ENCODE measurements at regions not wholly inside any gene's neighbourhood (a gene's known extent, or its start where the extent isn't known, plus 50 kb on each side); places are given as distances from the start of the nearest gene placed in this dataset.

DNA sequence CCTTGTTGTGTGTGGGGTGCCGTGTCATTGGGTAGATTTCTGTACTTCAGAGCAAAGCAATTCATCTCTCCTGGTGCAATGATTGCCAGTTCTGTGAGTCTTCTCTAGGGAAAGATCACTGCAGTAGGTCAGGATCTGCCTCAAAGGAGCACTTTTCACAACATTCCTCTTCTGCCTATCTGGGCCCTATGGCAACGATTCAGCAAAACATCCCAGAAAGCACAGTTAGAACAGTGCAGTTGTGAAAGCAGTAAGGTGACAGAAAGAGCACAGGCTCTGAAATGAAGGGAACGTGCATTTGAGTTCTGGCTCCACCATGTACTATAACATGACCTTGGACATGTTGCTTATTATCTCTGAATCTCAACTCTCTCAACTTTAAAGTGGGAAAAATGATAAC lies 178.5 kb upstream of the N4BP1 start:
- Histone ChIP-seq H3K27ac (ENCODE audit: low read depth, low read length) (no peak overlapping the region), H3K4me3 (ENCODE audit: low read depth, low read length) (no peak overlapping the region), H3K9me3 (ENCODE audit: control insufficient read depth, insufficient read depth, low read length) (no peaks in the 10 kb centered on the region), H3K27me3 (ENCODE audit: control insufficient read depth, insufficient read depth, low read length) (no peaks in the 10 kb centered on the region)
- TF ChIP-seq, protein P1, sequence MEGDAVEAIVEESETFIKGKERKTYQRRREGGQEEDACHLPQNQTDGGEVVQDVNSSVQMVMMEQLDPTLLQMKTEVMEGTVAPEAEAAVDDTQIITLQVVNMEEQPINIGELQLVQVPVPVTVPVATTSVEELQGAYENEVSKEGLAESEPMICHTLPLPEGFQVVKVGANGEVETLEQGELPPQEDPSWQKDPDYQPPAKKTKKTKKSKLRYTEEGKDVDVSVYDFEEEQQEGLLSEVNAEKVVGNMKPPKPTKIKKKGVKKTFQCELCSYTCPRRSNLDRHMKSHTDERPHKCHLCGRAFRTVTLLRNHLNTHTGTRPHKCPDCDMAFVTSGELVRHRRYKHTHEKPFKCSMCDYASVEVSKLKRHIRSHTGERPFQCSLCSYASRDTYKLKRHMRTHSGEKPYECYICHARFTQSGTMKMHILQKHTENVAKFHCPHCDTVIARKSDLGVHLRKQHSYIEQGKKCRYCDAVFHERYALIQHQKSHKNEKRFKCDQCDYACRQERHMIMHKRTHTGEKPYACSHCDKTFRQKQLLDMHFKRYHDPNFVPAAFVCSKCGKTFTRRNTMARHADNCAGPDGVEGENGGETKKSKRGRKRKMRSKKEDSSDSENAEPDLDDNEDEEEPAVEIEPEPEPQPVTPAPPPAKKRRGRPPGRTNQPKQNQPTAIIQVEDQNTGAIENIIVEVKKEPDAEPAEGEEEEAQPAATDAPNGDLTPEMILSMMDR (IDR thresholded peaks at IDR 0.05; ENCODE audit: low read depth, low read length), result no peak
- CTCF ChIA-PET, result no interaction called here
- POLR2A ChIA-PET, result no interaction called here
- no peak for DNase-seq (ENCODE audit: low read depth, low spot score)

DNA sequence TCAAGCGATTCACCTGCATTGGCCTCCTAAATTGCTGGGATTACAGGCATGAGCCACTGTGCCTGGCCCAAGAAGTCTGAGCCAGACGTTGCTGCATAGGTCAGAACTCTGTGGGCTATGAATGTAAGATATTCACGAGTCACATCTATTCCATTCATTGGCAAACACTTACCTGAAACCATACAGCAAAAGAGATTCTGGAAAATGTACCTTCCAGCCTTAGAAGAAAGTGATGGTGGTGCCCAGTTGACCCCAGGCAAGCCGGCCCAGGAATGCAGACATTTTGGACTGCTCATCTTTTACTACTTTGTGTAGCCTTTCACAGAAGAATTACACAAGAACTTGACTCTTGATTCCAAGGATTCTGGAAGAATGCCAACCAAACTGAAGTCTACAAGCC lies 135.6 kb upstream of the N4BP1 start:
- ChIA-PET POLR2A (no interaction called here), CTCF (no interaction called here)
- no peak for DNase-seq (ENCODE audit: low read depth, low spot score)

DNA sequence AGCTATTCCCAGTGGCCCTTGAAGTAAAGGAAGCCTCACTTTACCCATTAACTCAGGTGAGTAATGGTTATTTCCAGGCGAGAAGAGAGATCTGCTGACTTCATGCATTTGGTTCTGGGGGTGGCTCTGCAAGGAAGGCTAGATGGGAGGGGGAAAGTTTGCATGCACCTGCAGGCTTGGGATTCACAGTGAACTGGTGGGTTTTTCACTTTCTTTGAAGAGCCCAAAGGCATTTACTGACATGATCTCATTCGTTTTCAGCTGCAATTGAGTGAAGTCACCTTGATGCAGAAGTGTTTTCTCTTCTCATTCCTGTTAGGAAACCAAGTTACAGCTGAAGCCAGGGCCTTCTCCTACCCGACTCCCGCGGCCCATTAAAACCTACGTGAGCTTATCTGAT lies 131.0 kb upstream of the N4BP1 start:
- Histone ChIP-seq H3K9me3 (ENCODE audit: control insufficient read depth, insufficient read depth, low read length) (no peaks in the 10 kb centered on the region; the same call in 1 of the 2 replicates), H3K27ac (ENCODE audit: low read depth, low read length) (no peak overlapping the region), H3K27me3 (ENCODE audit: control insufficient read depth, insufficient read depth, low read length) (no peaks in the 10 kb centered on the region), H3K4me3 (ENCODE audit: low read depth, low read length) (no peak overlapping the region)
- POLR2A ChIA-PET, result no interaction called here
- DNase-seq (ENCODE audit: low read depth, low spot score), result no peak
- TF ChIP-seq, protein P1 (IDR thresholded peaks at IDR 0.05; ENCODE audit: low read depth, low read length), result no peak
- CTCF ChIA-PET, result no interaction called here

More for the DNA sequence above, 135.6 kb upstream of the N4BP1 start:
- Histone ChIP-seq H3K27ac (ENCODE audit: low read depth, low read length) (no peak overlapping the region), H3K27me3 (ENCODE audit: control insufficient read depth, insufficient read depth, low read length) (no peaks in the 10 kb centered on the region), H3K9me3 (ENCODE audit: control insufficient read depth, insufficient read depth, low read length) (no peaks in the 10 kb centered on the region), H3K4me3 (ENCODE audit: low read depth, low read length) (no peak overlapping the region)
- TF ChIP-seq, protein P1 (IDR thresholded peaks at IDR 0.05; ENCODE audit: low read depth, low read length), result no peak

DNA sequence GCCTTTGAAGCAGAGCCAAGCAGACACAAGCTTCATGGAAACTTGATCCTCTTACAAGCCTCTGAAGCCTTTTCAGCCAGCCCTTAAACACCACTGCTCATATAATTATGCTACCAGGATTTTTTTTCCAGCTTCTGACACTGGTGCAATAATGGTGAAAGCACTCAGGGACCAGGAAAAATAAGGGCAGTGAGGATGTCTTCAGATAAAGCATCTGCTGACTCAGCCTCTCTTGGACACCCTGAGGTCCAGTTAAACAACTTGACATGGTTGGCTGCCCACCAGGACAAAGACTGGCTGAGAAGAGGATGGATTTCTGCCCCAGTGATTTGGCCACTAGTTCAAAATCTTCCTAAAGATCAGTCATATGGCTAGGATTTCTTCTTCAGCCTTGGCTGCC lies 124.2 kb upstream of the N4BP1 start:
- POLR2A ChIA-PET, result no interaction called here
- Histone ChIP-seq H3K27me3 (ENCODE audit: control insufficient read depth, insufficient read depth, low read length) (no peaks in the 10 kb centered on the region), H3K27ac (ENCODE audit: low read depth, low read length) (no peak overlapping the region), H3K9me3 (ENCODE audit: control insufficient read depth, insufficient read depth, low read length) (peaks cover 3% of the 10 kb centered on the region; the same call in 1 of the 2 replicates), H3K4me3 (ENCODE audit: low read depth, low read length) (no peak overlapping the region)
- TF ChIP-seq, protein P1 (IDR thresholded peaks at IDR 0.05; ENCODE audit: low read depth, low read length), result no peak
- DNase-seq (ENCODE audit: low read depth, low spot score), result no peak
- CTCF ChIA-PET, result no interaction called here

DNA sequence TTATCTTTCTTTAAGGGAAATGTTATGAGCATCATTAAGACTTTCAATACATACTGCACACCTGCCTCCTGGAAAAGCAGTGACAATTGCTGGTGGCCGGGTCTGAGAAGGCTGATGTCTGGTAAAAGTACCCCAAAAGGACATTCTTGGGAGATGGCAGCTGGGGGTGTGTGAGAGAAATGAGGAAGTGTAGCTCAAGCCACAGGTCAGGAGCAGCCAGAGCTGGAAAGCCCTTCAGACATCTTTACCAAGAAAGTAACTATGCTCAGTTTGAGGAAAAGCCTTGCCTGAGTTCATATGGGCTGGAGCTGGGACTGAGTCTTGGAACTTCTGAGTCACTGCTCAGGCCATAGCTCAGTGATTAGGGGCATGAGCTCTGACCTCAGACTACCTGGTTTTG lies 94.7 kb upstream of the N4BP1 start:
- TF ChIP-seq, protein P1 (IDR thresholded peaks at IDR 0.05; ENCODE audit: low read depth, low read length), result no peak

More for the DNA sequence above, 94.7 kb upstream of the N4BP1 start:
- no peak overlapping the region for H3K4me3 ChIP-seq (ENCODE audit: low read depth, low read length)
- H3K27me3 ChIP-seq (ENCODE audit: control insufficient read depth, insufficient read depth, low read length), result no peaks in the 10 kb centered on the region
- CTCF ChIA-PET, result no interaction called here
- no peak overlapping the region for H3K27ac ChIP-seq (ENCODE audit: low read depth, low read length)
- DNase-seq (ENCODE audit: low read depth, low spot score), result no peak
- no peaks in the 10 kb centered on the region for H3K9me3 ChIP-seq (ENCODE audit: control insufficient read depth, insufficient read depth, low read length)
- POLR2A ChIA-PET, result no interaction called here
